HUES48 (cell line): ENCODE measurements at regions not wholly inside any gene's neighbourhood (a gene's known extent, or its start where the extent isn't known, plus 50 kb on each side); places are given as distances from the start of the nearest gene placed in this dataset.

ENCODE experiments used
- H3K27ac ChIP-seq: one replicate; pipeline ENCODE4 v1.7.0; 2013; ENCODE audit warnings: low read depth, low read length, inconsistent platforms
- H3K27me3 ChIP-seq: 2 replicates; pipeline ENCODE4 v1.6.1; 2013; ENCODE audit warnings: mild to moderate bottlenecking, low read length; ENCODE audit not compliant: control insufficient read depth, insufficient read depth
- H3K36me3 ChIP-seq: 2 replicates; pipeline ENCODE4 v1.6.1; 2013; ENCODE audit warnings: low read length; ENCODE audit not compliant: control insufficient read depth, insufficient read depth
- H3K4me1 ChIP-seq: 2 replicates; pipeline ENCODE4 v1.6.1; 2013; ENCODE audit warnings: mild to moderate bottlenecking, low read length; ENCODE audit not compliant: control insufficient read depth, insufficient read depth
- H3K4me3 ChIP-seq: 2 replicates; pipeline ENCODE4 v1.5.1; 2013; ENCODE audit warnings: mild to moderate bottlenecking, low read depth, low read length
- H3K9ac ChIP-seq: 2 replicates; pipeline ENCODE4 v1.6.1; 2013; ENCODE audit warnings: mild to moderate bottlenecking, low read depth, low read length, moderate library complexity
- H3K9me3 ChIP-seq: 2 replicates; pipeline ENCODE4 v1.6.1; 2013; ENCODE audit warnings: low read length; ENCODE audit not compliant: control insufficient read depth, insufficient read depth

GRCh38 chr20:50249447-50250388 is 59.1 kb downstream of the CEBPB start:
- H3K9ac ChIP-seq: no peak overlapping the region
- no peak overlapping the region for H3K27ac ChIP-seq
- no peaks in the 10 kb centered on the region for H3K9me3 ChIP-seq

GRCh38 chr20:50250679-50251382 is 60.2 kb downstream of the CEBPB start:
- no peaks in the 10 kb centered on the region for H3K27me3 ChIP-seq

More at GRCh38 chr20:50249447-50250388, 59.1 kb downstream of the CEBPB start:
- H3K27me3 ChIP-seq: no peaks in the 10 kb centered on the region
- no peaks in the 10 kb centered on the region for H3K4me1 ChIP-seq
- no peak overlapping the region for H3K4me3 ChIP-seq
- no peaks in the 10 kb centered on the region for H3K36me3 ChIP-seq

GRCh38 chr20:50251383-50251748 is 60.7 kb downstream of the CEBPB start:
- Histone ChIP-seq H3K9me3 (no peaks in the 10 kb centered on the region), H3K4me3 (no peak overlapping the region), H3K36me3 (no peaks in the 10 kb centered on the region), H3K27me3 (no peaks in the 10 kb centered on the region), H3K4me1 (0 out of 2 replicates have a peak, but pooled peaks cover under 1% of the 10 kb centered on the region), H3K9ac (no peak overlapping the region), H3K27ac (no peak overlapping the region)

More at GRCh38 chr20:50250679-50251382, 60.2 kb downstream of the CEBPB start:
- Histone ChIP-seq H3K9me3 (no peaks in the 10 kb centered on the region), H3K4me1 (no peaks in the 10 kb centered on the region), H3K27ac (no peak overlapping the region), H3K9ac (no peak overlapping the region), H3K36me3 (no peaks in the 10 kb centered on the region), H3K4me3 (no peak overlapping the region)

GRCh38 chr20:50251992-50252511 is 61.4 kb downstream of the CEBPB start:
- Histone ChIP-seq H3K36me3 (no peaks in the 10 kb centered on the region), H3K4me3 (no peak overlapping the region), H3K27ac (no peak overlapping the region), H3K9me3 (no peaks in the 10 kb centered on the region), H3K4me1 (0 out of 2 replicates have a peak, but pooled peaks cover 2% of the 10 kb centered on the region), H3K27me3 (no peaks in the 10 kb centered on the region), H3K9ac (no peak overlapping the region)

- Histone ChIP-seq H3K36me3 (no peaks in the 10 kb centered on the region), H3K4me1 (0 out of 2 replicates have a peak, but pooled peaks cover 2% of the 10 kb centered on the region), H3K9ac (no peak overlapping the region), H3K4me3 (no peak overlapping the region), H3K27ac (no peak overlapping the region), H3K9me3 (no peaks in the 10 kb centered on the region), H3K27me3 (no peaks in the 10 kb centered on the region)
Observed at GRCh38 chr20:50252701-50253100, 62.1 kb downstream of the CEBPB start.

- no peak overlapping the region for H3K9ac ChIP-seq
- H3K36me3 ChIP-seq: no peaks in the 10 kb centered on the region
- no peak overlapping the region for H3K27ac ChIP-seq
- no peaks in the 10 kb centered on the region for H3K9me3 ChIP-seq
- H3K27me3 ChIP-seq: no peaks in the 10 kb centered on the region
- H3K4me3 ChIP-seq: no peak overlapping the region
- H3K4me1 ChIP-seq: 0 out of 2 replicates have a peak, but pooled peaks cover 2% of the 10 kb centered on the region
Observed at GRCh38 chr20:50253101-50253500, 62.5 kb downstream of the CEBPB start.

GRCh38 chr20:50254466-50255079 is 63.9 kb downstream of the CEBPB start:
- Histone ChIP-seq H3K4me1 (0 out of 2 replicates have a peak, but pooled peaks cover 2% of the 10 kb centered on the region), H3K27me3 (no peaks in the 10 kb centered on the region), H3K36me3 (no peaks in the 10 kb centered on the region), H3K27ac (no peak overlapping the region), H3K9ac (no peak overlapping the region), H3K9me3 (no peaks in the 10 kb centered on the region), H3K4me3 (no peak overlapping the region)

GRCh38 chr20:50256577-50256976 is 65.9 kb downstream of the CEBPB start:
- no peaks in the 10 kb centered on the region for H3K27me3 ChIP-seq
- H3K4me3 ChIP-seq: no peak overlapping the region
- no peaks in the 10 kb centered on the region for H3K36me3 ChIP-seq
- no peaks in the 10 kb centered on the region for H3K9me3 ChIP-seq
- H3K9ac ChIP-seq: no peak overlapping the region
- H3K4me1 ChIP-seq: 0 out of 2 replicates have a peak, but pooled peaks cover 2% of the 10 kb centered on the region
- H3K27ac ChIP-seq: no peak overlapping the region

GRCh38 chr20:50257860-50258259 is 67.2 kb downstream of the CEBPB start:
- Histone ChIP-seq H3K27ac (no peak overlapping the region), H3K9me3 (no peaks in the 10 kb centered on the region)

GRCh38 chr20:50258790-50259483 is 68.3 kb downstream of the CEBPB start:
- no peaks in the 10 kb centered on the region for H3K36me3 ChIP-seq
- no peak overlapping the region for H3K27ac ChIP-seq
- H3K27me3 ChIP-seq: no peaks in the 10 kb centered on the region
- H3K9ac ChIP-seq: no peak overlapping the region
- H3K4me3 ChIP-seq: no peak overlapping the region
- no peaks in the 10 kb centered on the region for H3K9me3 ChIP-seq
- 0 out of 2 replicates have a peak, but pooled peaks cover 2% of the 10 kb centered on the region for H3K4me1 ChIP-seq

More at GRCh38 chr20:50257860-50258259, 67.2 kb downstream of the CEBPB start:
- H3K9ac ChIP-seq: no peak overlapping the region
- no peaks in the 10 kb centered on the region for H3K27me3 ChIP-seq
- no peaks in the 10 kb centered on the region for H3K36me3 ChIP-seq
- 0 out of 2 replicates have a peak, but pooled peaks cover 2% of the 10 kb centered on the region for H3K4me1 ChIP-seq
- no peak overlapping the region for H3K4me3 ChIP-seq
